Activated CD4-positive, alpha-beta T cell treated with anti-CD3 and anti-CD28 coated beads, Interleukin-2, Interleukin-6, amounts not matched to agents 100 ng/mL and 50 ng/mL, durations not matched to agents 16 hours and 8 hours (primary cell): ENCODE measurements at regions not wholly inside any gene's neighbourhood (a gene's known extent, or its start where the extent isn't known, plus 50 kb on each side); places are given as distances from the start of the nearest gene placed in this dataset.

Source experiments
- DNase-seq: peaks from one replicate; pipeline ENCODE4 v3.0.0-alpha.2; 2020

DNA sequence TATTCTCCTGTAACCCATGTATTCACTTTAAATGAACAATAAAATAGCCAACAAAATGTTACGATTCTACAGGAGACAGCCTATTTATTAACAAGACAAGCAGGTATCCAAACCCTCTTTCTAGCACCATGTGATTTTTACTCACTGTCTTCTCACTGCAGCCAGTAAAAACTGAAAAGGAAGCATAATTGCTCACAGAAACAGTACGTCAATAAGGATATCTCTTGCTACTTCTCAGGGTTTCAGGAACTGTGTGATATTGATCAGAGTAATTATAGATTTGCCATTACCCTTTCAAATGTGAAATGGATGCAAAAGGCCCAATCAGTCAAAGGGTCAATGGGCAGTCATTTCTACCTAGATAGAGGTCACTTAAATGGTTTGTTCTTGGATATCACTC lies 1473.8 kb upstream of the DDX18 start:
- no peak for DNase-seq

DNA sequence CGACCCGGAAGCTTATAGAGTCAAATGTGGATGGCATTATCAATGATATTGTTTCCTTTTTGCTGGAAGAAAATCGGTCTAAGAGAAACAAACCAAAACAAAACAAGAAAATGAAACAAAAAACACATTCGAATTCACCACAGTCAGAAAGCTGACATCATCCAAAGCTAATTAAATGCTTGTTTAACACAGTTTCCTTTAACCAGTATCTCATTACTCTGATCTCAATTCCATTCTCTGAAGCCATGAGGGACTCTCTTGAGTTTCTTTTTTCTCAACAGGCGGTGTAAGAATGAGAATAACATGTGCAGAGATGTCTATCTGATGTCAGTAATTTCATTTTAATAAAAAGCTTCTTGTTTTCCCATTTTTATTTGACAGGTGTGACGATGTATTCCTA lies 1448.3 kb upstream of the DDX18 start:
- DNase-seq: no peak

DNA sequence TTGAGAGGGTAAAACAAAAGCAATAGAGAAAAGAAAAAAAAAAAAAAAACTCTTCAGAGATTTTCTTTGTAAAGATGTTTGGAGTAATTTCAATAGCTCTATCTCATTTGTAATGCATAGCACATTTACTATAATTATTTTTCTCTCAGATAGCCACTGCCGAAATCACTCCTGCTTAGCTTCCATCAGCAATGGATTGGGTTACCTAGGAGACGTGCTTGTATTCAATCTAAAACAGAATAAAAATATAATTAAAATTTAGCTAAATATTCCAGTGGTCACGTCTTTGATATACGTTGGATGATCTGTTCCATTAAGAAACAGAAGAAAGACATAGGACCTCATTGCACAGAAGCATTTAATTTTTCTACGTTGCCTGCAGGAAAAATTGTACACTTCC lies 1435.7 kb upstream of the DDX18 start:
- DNase-seq: no peak

DNA sequence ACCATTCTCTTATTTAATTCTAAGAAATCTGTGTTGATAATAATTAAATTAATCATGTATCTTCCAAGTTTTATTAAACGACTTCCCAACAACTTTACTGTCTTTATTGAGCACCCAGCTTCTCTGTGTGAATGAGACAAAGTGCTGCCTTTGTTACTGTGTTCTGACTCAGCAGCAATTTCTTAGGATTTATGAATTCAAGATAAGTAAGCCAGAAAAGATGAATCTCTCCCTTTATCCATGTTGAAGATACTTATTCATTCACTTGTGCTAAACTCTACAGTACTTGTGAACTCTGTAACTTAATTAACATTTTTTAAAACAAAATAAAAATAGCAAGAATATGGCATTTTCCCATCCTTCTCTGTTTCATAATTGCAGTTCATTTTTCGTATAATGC lies 1403.3 kb upstream of the DDX18 start:
- DNase-seq: no peak

DNA sequence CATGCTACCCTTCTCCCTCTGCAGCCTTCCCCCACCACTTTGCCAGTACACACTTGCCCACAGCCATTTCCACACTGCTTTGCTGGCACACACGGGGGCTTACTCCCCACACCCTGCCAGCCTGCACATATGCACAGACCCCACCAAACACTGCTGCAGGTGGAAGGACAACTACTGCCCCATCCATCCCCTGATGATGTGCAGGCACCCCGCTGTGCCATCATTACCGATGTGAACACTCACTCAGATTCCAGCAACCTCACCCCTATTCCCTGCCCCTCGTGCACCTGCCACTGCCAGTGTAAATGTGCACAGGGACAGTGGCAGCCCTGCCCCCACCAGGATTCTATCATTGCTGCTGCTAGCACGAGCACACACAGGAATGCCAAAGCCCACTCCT lies 1400.8 kb upstream of the DDX18 start:
- no peak for DNase-seq

DNA sequence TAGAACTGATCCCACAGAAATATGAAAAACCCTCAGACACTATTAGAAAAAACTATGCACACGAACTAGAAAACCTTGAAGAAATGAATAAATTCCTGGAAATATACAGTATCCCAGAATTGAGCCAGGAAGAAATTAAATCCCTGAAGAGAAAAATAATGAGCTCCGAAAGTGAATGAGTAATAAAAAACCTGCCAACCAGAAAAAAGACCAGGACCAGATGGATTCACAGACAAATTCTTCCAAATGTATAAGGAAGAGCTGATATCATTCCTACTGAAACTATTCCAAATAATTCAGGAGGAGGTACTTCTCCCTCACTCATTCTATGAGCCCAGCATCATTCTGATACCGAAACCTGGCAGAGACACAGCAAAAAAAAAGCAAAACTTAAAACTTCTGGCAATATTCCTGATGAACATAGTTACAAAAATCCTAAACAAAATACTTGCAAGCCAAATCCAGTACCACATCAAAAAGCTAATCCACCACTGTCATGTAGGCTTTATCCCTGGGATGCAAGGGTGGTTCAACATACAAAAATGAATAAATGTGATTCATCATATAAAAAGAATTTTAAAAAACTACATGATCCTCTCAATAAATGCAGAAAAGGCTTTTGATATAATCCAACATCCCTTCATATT lies 1397.6 kb upstream of the DDX18 start:
- no peak for DNase-seq

DNA sequence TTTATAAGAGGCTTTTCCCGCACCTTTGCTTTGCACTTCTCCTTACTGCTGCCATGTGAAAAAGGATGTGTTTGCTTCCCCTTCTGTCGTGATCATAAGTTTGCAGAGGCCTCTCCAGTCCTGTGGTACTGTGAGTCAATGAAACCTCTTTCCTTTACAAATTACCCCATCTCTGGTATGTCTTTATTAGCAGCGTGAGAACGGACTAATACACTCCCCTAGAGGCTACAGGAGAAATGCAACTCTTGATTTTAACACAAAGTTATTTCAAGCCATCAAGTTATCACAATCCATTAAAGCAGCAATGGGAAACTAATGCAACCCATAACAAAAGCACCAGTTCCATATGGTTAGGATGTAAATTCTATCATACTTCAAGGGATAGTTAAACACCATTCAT lies 1378.8 kb upstream of the DDX18 start:
- no peak for DNase-seq

DNA sequence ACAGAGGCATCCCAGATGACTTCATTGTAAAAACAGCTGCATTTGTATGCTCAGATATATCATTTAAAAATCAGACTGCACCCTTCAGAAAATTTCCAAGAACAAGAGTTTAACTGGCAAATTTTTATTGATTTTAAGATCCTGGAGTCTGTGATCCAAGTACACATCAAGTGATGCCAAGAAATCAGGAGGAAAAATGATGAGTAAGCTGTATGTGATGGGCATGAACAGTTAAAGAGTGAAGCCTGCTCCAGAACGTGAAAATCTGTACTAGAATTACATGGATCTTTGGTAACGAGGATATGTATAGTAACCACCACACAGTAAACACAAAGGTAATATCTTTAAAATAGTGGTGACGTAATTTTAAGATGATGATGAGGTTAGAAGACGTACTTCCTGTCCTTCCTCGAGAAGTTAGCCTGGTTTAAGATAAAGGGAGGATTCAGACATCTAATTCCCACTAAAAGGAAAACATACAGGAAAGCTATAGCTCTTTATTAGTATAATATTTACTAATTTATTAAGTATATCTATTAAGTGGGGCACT lies 1374.3 kb upstream of the DDX18 start:
- DNase-seq: no peak

DNA sequence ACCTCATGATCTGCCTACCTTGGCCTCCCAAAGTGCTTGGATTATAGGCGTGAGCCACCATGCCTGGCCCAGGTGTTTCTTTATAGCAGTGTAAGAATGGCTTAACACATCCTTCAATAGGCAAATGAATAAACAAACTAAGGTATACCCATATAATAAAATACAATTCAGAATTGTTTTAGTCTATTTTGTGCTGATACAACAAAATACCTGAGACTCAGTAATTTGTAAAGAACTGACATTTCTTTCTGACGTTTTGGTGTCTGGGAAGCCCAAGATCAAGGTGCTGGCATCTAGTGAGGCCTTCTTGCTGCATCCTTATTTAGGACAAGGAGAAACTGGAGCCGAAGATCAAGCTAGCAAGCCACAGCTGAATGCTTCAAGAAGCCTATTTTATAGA lies 1372.1 kb upstream of the DDX18 start:
- no peak for DNase-seq

DNA sequence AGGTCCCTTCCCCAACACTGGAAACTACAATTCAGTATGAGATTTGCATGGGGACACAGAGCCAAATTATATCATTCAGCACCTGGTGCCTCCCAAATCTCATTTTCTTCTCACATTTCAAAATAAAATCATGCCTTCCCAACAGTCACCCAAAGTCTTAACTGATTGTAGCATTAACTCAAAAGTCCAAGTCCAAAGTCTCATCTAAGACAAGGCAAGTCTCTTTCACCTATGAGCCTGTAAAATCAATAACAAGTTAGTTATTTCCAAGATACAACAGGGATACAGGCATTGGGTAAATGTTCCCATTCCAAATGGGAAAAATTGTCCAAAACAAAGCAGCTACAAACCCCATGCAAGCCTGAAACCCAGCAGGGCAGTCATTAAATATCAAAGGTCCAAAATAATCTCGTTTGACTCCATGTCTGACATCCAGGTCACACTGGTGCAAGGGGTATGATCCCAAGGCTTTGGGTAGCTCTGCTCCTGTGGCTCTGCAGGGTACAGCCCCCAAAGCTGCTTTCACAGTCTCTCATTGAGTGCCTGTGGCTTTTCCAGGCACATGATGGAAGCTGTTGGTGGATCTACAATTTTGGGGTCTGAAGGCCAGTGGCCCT lies 1370.1 kb upstream of the DDX18 start:
- DNase-seq: no peak

DNA sequence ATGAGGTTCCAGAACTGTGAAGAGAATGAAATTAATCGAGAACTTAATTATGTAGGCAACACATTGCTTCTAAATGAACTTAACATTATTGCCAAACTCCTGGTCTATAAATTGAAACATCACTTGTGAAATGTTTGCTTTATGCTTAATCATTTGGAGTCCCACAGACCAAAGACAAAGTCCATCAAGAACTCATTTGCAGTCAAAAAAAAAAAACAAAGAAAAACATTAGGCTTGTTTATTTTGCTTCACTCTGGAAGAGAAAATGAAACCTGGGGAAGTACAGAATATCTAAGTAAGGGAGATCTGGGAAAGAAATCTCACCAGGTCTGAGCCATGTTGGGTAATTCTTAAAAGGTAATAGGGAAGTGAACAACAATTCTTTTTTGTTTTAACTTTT lies 1363.5 kb upstream of the DDX18 start:
- no peak for DNase-seq

DNA sequence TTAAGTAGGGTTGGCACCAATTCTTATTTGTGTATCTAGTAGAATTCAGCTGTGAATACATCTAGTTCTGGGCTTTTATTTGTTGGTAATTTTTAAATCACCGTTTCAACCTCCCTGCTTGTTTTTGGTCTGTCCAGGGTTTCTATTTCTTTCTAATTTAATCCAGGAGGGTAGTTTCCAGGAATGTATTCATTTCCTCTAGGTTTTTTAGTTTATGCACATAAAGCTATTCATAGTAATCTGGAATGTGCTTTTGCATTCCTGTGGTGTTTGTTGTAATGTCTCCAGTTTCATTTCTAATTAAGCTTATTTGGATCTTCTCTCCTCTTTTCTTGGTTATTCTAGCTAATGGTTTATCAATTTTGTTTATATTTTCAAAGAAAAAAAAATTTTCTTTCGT lies 1361.8 kb upstream of the DDX18 start:
- DNase-seq: no peak

DNA sequence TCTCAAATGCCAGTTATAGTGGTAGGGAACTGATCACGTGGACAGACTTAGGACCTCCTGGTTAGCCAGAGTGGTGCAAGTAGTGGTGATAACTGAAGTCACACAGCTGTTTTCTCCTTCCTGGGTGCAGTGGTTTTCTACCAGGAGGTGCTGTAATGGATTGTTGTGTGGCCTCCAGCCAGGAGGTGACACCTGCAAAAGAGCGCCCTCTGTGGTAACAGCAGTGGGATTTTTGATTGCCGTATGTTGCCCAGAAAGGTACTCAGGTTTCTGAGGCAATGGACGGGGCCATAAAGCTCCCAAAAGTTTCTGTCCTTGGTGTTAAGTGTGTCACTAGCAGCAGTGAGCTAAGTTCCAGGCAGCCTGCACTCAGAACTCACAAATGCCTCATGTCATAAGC lies 1358.1 kb upstream of the DDX18 start:
- DNase-seq: no peak

DNA sequence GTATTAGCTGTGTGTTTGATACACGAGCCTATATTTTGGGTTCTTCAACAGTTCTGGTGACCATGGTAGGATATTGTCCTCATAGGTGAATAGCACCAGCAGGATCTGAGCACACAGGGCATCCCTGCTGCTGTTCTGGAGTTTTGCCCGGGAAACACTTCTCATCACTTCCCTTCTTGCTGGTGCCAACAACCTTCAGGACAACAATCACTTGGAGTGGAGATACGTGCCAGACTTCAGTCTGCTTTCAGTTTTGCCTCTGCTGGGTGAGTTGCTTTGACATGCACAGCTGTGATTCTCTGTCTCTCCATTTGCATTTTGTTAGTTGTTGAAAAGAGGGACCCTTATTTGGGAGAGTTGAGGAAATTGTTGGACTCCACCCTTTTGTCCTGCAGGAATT lies 1347.2 kb upstream of the DDX18 start:
- no peak for DNase-seq

DNA sequence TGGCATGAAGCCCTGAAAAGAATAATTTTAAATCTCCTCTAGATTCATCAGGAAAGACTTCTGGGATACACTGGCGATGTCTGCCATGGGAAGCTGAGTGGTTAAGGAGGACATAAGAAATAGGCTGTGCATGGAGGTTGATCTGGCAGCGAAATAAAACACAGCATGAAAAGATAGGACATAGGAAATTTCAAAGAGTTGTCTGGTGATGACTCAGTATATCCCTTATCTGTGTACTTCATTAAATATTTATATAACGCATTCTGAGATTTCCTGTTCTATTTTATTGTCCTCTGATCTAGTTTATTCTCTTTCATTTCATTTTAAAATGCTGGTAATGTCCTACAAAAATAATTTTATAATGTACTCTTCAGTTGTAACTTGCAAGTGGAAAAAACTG lies 1337.3 kb upstream of the DDX18 start:
- DNase-seq: no peak

DNA sequence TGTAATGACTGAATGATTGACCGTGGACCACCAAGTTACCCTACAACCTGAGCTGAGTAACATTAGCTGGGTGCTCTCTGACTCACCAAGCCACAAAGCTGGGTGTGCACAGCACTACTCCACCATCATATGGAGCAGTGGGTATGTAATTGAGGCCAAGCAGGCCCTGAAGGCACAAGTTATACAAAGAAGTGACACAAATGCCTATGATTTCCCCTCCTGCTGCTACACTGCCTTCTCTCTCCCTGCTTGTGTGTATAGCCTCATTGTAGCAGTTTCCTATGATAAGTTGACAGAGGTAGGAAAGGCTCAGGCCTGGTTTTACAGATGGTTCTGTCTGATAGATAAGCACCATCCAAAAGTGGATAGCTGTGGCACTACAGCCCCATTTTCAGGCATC lies 1327.2 kb upstream of the DDX18 start:
- DNase-seq: no peak

DNA sequence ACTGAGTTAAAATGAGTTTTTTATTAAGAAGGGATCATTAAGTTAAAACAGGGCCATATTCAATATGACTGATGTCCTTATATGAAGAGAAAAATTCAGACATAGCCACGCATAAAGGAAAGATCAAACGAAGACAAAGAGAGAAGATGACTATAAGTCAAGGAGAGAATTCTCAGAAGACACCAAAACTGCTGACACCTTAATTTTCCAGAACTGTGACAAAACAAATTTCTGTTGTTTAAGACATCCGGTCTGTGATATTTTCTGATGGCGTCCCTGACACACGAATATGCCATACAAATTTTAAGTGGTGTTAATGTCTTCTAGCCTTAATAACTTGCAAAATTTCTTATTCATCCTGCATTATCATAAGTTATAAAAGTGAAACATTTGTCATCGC lies 1325.2 kb upstream of the DDX18 start:
- DNase-seq: no peak

DNA sequence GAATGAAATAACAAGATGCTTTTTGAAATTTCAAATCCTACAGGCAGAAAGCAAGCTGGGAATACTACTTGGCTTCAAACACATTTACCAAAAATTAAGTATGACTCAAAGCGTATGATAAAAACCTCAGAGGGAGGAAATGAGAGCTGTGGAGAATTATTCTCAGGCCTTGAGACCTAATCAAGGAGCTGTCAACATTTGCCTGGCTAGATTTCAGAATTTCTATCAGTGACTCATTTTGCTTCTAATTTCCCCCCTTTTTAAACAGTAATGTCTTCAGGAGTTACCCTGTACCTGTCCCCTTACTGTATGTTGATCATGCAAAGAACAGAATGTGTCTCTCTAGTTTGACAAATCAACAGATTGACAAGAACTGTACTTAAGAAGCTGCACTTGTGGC lies 1324.5 kb upstream of the DDX18 start:
- DNase-seq: no peak

DNA sequence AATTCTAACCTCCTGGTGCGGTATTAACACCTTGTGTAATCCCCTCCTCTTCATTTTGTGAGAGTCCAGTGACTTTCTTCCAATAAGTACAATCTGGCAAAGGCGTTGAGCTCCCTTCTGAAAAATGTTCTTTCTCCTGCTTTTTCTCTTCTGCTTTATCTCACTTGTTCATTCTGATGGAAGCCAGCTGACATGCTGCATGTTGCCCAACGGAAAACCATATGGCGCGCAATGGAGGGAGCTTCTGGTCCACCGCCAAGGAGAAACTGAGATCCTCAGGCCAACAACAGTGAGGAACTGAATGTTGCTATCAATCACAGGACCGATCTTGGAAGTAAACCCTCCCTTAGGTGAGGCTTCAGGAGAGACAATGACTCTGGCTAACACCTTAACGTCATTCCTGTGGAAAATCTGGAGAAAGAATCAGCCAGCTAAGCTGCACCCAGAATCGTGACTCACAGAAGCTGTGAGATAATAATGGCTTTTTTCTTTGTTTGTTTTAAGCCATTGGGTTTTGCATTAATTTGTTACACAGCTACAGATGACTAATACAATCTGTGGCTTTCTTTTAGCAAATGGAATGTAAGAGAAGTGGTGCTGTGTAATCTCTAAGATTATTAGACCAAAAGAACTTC lies 1323.9 kb upstream of the DDX18 start:
- no peak for DNase-seq

DNA sequence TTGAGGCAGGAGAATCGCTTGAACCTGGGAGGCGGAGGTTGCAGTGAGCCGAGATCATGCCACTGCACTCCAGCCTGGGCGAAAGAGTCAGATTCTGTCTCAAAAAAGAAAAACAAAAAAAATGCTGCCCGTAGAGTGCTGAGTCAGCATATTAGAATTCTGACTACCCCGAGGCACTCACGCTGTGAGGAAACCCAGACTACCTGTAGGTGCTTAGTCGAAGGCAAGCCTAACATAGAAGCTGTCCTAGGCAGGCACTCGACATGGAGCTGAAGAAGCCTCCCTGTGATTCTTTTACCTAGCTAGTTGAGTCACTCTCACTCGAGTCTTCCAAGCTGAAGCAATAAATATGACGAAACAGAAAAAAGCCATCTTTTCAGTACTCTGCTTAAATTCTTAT lies 1323.2 kb upstream of the DDX18 start:
- DNase-seq: no peak

DNA sequence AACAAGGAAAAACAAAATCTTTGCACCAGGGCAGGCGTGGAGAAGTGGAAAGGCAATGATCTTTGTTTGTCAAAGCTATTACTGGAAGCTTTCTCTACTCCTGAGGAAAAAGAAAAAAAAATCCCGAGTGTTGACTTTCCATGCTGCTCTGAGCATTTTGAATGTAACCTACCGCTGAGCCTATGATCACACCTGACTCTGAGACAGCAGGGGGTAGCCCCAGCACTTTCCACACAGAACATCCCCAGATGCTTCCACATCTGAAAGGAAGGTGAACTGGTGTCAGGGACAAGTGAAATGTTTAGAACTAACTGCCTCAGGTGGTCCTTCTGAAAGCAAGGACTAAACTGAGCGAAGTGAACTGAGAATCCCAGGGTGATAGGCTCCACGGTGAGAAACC lies 1315.1 kb upstream of the DDX18 start:
- no peak for DNase-seq

DNA sequence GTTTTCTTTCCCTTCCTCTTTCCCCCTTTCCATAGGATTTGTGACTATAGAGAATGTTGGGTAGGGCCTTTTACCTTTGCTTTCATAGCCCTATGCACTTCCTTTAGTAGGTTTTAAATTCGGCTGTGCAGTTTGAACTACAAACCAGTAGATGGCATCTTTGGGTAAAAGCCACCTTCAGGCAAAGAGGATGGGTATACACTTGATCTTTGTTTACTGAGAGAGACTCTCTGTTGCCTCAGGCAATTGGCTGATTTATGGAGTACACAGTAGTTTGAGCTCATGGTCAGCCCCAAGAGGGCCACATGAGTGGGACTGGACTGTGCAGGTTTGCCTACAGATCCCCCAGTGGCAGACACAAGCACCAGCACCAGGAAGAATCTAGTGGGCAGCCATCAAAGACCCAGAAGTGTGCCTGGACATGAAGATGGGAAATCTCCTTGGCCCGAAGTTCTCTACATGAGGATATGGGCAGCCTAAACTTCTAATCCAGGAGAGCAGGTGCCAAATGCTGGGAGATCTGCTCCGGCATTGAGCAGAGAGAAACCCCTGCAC lies 1304.3 kb upstream of the DDX18 start:
- peak; percentile 10 for DNase-seq

DNA sequence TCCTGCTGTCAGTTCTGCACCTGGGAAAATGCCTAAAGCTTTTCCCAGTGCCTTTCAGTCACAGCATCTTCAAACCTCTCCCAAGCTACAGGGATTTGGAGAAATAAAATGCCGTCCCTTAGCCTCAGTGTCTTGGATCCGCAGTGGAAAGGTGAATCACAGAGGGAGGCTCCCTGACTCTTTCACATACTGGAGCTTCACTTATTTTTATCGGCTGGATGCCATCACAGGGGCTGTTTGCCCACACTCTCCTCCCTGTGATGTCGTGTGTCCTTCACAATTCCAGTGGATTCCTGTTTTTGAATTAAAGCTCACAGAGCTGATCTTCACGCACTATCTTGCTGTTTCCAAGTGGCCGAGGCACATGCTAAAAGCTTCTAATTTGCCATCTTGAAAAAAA lies 1303.1 kb upstream of the DDX18 start:
- no peak for DNase-seq

DNA sequence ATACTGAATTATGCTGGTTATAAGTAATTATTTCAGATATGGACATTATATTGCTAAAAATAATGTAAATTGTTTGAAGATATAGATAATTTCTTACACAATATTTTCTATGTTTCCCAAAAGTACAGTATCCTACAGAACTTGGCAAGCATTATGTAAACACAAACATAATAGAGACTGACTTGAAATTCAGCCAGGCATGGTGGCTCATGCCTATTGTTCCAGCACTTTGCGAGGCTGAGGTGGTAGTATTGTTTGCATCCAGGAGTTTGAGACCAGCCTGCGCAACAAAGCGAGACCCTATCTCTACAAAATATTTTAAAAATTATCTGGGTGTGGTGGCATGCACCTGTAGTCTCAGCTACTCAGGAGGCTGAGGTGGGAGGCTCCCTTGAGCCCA lies 1300.5 kb upstream of the DDX18 start:
- no peak for DNase-seq
